Nephron progenitor cell (in vitro differentiated cells): ENCODE measurements at regions not wholly inside any gene's neighbourhood (a gene's known extent, or its start where the extent isn't known, plus 50 kb on each side); places are given as distances from the start of the nearest gene placed in this dataset.

Source experiments
- DNase-seq: peaks from one replicate; pipeline ENCODE4 v3.0.0; 2021
- H3K27ac Mint-ChIP-seq: 2 replicates; pipeline ENCODE4 v1.8.0; 2021; ENCODE audit warnings: mild to moderate bottlenecking, moderate library complexity, mixed read lengths
- H3K27me3 Mint-ChIP-seq: 2 replicates; pipeline ENCODE4 v1.8.0; 2021; ENCODE audit warnings: mild to moderate bottlenecking, low read depth, mixed read lengths; ENCODE audit not compliant: poor library complexity
- H3K36me3 Mint-ChIP-seq: 2 replicates; pipeline ENCODE4 v1.8.0; 2021; ENCODE audit warnings: low read depth, mixed read lengths
- H3K4me1 Mint-ChIP-seq: 2 replicates; pipeline ENCODE4 v1.8.0; 2021; ENCODE audit warnings: mixed read lengths
- H3K4me3 Mint-ChIP-seq: 2 replicates; pipeline ENCODE4 v1.8.0; 2021; ENCODE audit warnings: mild to moderate bottlenecking, moderate library complexity, mixed read lengths
- H3K9me3 Mint-ChIP-seq: 2 replicates; pipeline ENCODE4 v1.8.0; 2021; ENCODE audit warnings: mild to moderate bottlenecking, moderate library complexity, mixed read lengths
- TF ChIP-seq, protein P1 (sequence below): fragments of 200-600 bp; sonication (generic); IDR thresholded peaks from 2 replicates; pipeline ENCODE4 v1.5.0; 2021; ENCODE audit warnings: antibody characterized with exemption

DNA sequence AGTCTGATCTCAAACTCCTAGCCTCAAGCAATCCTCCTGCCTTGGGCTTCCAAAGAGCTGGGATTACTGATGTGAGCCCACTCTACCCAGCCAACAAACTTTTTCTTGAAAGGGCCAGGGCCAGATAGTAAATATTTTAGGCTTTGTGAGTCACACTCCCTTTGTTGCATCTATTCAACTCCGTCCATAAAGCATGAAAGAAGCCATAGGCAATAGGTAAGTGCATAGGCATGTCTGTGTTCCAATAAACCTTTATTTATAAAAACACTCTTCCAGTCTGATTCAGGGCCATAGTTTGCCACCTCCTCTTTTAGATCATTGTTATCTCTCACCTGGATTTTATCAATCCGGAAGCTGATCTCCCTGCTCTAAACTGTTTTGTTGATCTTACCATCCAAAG lies 105.6 kb upstream of the BMPER start:
- DNase-seq, result no peak
- TF ChIP-seq, protein P1, sequence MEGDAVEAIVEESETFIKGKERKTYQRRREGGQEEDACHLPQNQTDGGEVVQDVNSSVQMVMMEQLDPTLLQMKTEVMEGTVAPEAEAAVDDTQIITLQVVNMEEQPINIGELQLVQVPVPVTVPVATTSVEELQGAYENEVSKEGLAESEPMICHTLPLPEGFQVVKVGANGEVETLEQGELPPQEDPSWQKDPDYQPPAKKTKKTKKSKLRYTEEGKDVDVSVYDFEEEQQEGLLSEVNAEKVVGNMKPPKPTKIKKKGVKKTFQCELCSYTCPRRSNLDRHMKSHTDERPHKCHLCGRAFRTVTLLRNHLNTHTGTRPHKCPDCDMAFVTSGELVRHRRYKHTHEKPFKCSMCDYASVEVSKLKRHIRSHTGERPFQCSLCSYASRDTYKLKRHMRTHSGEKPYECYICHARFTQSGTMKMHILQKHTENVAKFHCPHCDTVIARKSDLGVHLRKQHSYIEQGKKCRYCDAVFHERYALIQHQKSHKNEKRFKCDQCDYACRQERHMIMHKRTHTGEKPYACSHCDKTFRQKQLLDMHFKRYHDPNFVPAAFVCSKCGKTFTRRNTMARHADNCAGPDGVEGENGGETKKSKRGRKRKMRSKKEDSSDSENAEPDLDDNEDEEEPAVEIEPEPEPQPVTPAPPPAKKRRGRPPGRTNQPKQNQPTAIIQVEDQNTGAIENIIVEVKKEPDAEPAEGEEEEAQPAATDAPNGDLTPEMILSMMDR, result no peak
- Mint-ChIP-seq H3K4me1 (peaks cover 5% of the 10 kb centered on the region), H3K9me3 (peaks cover 6% of the 10 kb centered on the region), H3K36me3 (peaks cover 10% of the 10 kb centered on the region), H3K27ac (no peak overlapping the region), H3K27me3 (peaks cover 5% of the 10 kb centered on the region), H3K4me3 (no peak overlapping the region)

DNA sequence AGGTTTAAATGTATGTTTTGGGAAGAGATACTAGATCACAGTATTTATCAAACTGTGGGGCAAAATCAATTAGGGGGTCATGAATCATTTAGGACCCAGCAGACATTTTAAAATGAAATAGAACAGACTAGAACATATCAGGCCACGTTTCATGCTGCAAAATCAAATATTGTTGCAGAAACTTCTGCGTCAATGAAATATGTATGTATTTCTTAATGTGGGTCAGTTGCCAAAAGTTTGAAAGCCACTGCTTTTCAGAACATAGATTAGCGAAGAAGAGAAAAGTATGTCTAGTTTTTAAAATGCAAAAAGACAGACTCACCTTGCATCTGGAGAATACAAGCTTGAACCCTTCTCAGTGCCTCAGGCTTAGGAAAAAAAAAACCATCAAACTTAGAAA lies 102.7 kb upstream of the BMPER start:
- Mint-ChIP-seq H3K4me3 (no peak overlapping the region), H3K27me3 (peaks cover 5% of the 10 kb centered on the region), H3K9me3 (no peaks in the 10 kb centered on the region), H3K36me3 (peaks cover 6% of the 10 kb centered on the region), H3K27ac (peak overlapping the region; percentile 21), H3K4me1 (peaks cover 28% of the 10 kb centered on the region)
- no peak for DNase-seq
- TF ChIP-seq, protein P1, result no peak

DNA sequence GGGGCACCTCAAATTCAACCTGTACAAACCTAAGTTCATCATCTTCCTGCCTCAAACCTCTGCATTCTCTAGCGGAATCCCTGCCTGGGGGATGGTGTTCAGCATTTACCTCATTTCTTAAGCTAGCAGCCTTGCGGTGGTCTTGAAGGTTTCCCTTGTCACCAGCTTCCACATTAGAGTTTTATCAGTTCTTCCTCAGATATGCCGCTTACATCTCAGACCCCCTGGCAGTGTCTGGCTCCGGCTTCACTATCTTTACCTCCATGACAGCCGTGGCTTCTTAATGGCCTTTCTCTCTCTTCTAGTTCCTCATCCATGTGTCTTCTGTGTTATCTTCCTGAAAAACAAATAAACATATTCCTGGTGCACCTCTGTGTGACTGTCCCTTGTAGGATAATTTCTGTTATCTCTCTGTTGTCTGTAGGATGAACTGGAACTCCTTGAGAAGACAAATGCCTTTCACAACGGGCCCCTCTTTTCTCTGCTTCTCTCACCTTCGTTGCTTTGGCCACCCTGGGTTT lies 101.1 kb upstream of the BMPER start:
- TF ChIP-seq, protein P1, result no peak
- no peak for DNase-seq
- Mint-ChIP-seq H3K27me3 (peaks cover 5% of the 10 kb centered on the region), H3K9me3 (no peaks in the 10 kb centered on the region), H3K36me3 (peaks cover under 1% of the 10 kb centered on the region), H3K4me1 (peaks cover 38% of the 10 kb centered on the region), H3K4me3 (no peak overlapping the region), H3K27ac (peak overlapping the region; percentile 17)

DNA sequence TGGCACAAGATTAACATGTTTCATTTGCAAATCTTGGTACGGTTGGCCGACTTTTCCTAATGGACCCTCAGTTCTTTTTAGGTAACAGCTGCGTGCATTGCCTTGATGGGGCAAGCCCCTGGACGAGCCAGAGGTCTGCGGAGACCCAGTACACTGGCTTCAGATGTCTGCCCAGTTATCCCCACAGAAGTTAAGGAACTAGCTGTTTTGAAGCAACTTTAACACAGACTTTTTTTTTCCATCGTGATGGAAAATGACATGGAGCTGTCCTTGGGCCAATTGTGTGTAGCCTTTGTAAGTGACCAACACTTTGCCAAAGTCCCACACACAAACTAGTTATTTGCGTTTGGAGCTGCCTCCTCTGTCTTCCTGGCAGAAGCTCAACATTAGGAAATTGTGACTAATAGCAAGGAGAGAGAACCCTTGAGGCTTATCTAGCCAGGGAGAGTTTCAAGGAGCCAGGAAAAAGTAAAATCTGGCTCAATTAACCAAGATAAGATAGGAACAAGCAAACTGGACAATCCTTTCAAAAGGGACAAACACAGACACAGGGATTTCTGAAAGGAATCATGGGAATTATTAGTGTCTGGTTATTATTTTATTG lies 99.6 kb upstream of the BMPER start:
- Mint-ChIP-seq H3K4me1 (peaks cover 42% of the 10 kb centered on the region), H3K4me3 (no peak overlapping the region), H3K36me3 (no peaks in the 10 kb centered on the region), H3K27ac (peak overlapping the region; percentile 62), H3K9me3 (no peaks in the 10 kb centered on the region), H3K27me3 (peaks cover 5% of the 10 kb centered on the region)
- no peak for DNase-seq
- TF ChIP-seq, protein P1, result no peak

DNA sequence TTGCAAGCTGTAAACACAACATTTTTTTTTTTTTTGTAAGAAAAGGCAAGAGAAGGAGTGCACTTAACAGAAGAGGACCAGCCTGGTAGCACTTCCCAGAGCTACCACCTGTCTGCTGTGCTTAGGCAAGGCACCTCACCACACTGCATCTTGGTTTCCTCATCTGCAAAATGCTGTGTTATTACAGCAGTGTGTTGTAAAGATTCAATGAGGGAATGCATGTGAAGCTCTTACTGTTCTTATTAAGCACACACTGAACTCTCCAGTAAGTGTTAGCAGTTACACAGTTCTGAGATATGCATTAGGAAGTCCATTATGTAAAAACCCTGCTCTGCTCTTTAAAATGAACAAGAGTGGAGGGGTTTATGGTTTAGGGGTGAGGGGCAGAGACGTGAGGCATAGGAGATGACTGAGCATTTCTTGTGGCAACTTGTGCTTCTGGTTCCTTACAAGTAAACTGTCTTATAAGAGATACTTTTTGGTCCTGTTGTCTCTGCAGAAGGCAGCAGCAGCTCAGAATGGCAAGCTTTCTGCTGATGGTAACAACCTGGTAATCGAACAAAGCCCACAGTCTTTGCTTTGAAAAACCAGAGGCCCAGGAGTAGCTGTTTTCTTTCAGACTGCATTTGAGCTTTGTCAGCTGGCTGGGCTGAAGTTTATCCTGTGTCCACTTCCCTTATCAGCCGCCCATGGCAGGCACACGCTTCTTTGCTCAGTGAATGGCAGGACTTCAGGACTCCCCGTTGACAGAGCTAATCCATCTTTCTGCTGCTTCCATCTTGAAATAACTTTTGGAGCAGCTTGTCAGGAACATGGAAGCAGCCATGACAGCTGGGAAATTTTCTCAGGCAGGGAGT lies 98.8 kb upstream of the BMPER start:
- no peak for DNase-seq
- peaks cover 42% of the 10 kb centered on the region for H3K4me1 Mint-ChIP-seq
- peaks cover 5% of the 10 kb centered on the region for H3K27me3 Mint-ChIP-seq
- no peaks in the 10 kb centered on the region for H3K9me3 Mint-ChIP-seq
- peak overlapping the region; percentile 24 for H3K27ac Mint-ChIP-seq
- no peak overlapping the region for H3K4me3 Mint-ChIP-seq
- H3K36me3 Mint-ChIP-seq, result no peaks in the 10 kb centered on the region
- TF ChIP-seq, protein P1, result no peak
